GM18867 (cell line): ENCODE measurements at regions not wholly inside any gene's neighbourhood (a gene's known extent, or its start where the extent isn't known, plus 50 kb on each side); places are given as distances from the start of the nearest gene placed in this dataset.

Source experiments
- ATAC-seq: cut with Tn5 transposase; IDR thresholded peaks from one replicate; pipeline ENCODE4 v1.9.1; 2021; ENCODE audit warnings: mild to moderate bottlenecking, moderate library complexity; ENCODE audit not compliant: unreplicated experiment

GRCh38 chr1:115495111-115495510 is 146.7 kb upstream of the VANGL1 start:
- no peak for ATAC-seq

DNA sequence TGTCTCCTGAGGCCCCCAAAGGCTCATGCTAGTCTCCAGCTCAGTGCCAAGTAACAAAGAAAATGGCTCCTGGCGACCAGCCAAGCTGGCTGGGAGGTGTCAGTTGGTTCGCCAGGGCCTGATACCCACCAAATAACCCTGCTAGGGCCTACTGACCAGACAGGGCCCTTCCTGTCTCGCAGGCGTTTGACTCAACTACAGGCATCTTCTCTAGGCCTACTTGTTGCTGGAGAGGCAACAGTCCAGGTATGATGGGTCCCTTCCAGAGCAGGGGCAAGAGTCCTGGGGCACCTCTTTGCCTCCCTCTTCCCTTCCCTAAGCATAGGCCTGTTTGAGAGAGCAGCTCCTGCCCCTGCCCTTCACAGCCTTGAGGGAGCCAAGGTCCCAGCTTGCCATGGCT is 147.9 kb upstream of the VANGL1 start:
- no peak for ATAC-seq

DNA sequence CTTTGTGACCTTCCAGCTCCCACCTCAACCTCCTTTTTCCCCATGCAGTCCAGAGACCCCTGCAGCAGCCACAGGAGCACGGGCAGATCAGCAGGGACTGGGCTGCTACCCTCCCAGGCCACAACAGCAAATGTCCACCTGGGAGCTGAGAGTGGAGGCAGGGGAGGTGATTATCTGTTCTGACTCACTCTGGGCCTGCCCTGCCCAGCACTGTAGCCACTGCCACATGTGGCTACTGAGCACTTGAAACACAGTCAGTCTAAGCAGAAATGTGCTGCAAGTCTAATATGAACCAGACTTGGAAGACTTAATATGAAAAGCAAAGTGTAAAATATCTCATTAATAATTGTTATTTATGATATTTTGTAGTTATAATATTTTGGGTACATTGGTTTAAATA is 148.9 kb upstream of the VANGL1 start:
- no peak for ATAC-seq

DNA sequence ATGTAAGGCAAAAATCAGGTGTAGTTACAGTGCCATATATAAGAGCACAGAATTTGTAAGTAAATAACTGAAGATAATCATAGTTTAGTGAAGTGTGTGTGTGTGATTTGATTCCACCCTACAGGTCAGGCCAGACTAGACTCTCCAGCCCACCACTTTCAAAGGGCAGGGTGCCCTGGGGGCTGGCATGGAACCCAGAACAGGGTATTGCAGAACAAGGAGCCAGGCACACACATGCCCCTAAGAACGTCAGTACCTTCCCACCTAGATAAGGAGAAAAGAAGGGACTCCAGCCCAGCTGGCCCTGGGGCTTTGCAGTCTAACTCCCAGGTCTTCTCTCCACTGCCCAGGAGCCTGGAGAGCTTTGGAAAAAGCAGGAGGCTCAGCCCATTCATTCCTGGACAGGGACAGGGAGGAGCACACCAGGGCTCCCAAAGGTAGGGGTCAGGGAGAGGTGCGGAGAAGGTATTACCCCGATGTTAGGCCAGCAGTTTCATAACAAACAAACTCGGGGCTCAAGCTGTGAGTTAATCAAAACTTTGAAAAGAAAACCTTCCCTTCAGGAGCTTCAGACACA is 149.7 kb upstream of the VANGL1 start:
- ATAC-seq = no peak

GRCh38 chr1:115491298-115492018 is 150.3 kb upstream of the VANGL1 start:
- ATAC-seq = no peak

GRCh38 chr1:115479055-115479482 is 141.0 kb upstream of the NGF start:
- ATAC-seq = no peak

DNA sequence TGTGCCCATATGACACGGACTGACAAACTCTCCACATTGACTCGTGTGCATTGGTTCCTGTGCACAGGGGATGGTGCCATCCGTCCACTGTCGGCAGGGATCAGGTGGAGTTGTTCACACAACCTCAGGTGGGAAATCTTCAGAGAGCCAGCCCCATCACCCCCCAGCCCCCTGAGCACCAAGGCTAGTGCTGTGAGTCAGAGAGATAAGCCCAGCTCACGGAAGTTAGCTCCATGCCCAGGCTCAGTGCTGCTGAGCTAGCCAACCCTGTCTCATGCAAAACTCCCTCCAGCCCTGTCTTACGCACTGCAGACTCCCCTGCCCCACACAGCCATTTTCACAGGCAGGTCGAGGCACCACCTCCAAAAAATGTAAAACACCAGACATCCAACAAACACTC is 139.0 kb upstream of the NGF start:
- no peak for ATAC-seq

DNA sequence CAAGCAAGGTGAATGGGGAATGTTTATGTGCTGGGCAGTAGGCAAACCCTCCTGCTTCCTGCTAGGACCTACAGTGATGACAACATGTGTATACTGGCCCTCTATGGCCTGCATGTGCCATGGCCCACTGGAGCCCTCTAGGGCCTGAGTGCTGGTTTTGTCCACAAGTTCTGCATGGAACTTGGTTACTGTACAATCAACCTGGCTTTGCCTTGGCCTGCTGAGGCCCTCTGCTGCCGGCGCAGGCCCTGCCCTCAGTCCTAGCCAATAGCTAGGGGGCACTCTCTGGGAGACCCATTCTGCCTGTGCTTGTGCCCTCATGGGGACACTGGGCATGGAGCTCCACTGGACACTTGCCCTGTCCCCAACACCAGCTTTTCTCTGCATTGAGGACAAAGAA is 138.6 kb upstream of the NGF start:
- ATAC-seq = no peak

DNA sequence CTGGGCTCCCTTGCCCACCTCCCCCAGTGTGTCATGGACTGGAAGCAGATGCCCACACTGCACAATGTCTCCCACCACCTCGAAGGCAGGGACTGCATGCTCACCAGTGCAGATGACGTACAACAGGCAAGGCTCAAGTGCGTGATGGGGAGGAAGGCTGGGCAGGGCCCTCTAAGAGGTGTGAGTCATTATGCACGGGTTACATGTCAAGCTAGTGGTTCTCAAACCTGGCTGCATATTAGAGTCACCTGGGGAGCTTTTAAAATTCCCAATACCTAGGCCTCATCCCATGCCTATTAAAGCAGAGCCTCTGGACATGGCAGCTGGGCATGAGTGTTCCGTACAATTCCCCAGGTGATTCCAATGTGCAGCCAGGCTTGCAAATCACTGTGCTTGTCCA is 137.9 kb upstream of the NGF start:
- no peak for ATAC-seq

DNA sequence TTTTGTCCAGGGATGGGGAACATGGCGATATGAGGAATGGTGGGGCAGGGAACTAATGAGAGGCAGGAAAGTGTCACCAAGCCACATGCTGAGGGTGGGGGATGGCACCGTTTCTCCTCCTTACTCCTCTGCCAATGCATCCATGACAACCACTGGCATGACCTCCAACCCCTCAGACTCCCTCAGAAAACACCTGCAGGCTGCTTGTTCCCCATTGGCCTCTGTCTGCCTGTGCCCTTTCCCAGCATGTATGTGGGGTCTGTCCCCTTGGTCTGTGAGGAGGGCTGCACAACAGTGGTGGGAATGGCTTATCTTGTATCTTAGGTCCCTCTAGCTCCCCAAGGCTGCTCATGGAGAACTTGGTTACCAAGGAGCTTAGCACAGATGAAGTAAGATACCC is 137.2 kb upstream of the NGF start:
- no peak for ATAC-seq

DNA sequence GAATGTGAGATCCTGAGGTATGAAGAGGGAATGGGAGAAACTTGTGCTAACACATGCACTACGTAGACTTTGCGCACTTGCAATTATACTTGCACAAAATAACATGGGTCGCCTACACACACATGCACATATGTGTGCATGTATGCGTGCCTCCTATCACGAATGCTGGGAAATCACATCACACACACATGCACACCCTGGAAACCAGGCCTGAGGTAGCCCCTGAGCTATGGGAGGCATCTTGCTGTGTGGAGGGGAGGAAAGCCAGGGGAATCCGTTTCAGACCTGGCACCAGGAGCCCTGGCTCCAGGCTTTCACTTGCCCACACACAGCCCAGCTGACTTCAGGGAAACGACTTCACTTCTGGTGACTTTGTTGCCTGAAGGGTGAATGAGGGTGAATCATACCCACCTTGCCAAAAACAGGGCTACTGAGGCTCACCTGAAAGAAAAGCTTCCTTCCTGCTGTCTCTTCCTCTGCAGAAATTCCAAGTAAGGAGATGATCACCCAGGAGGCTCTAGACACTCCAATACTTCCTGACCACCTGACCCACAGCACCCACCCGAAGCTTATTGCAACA is 136.0 kb upstream of the NGF start:
- no peak for ATAC-seq

DNA sequence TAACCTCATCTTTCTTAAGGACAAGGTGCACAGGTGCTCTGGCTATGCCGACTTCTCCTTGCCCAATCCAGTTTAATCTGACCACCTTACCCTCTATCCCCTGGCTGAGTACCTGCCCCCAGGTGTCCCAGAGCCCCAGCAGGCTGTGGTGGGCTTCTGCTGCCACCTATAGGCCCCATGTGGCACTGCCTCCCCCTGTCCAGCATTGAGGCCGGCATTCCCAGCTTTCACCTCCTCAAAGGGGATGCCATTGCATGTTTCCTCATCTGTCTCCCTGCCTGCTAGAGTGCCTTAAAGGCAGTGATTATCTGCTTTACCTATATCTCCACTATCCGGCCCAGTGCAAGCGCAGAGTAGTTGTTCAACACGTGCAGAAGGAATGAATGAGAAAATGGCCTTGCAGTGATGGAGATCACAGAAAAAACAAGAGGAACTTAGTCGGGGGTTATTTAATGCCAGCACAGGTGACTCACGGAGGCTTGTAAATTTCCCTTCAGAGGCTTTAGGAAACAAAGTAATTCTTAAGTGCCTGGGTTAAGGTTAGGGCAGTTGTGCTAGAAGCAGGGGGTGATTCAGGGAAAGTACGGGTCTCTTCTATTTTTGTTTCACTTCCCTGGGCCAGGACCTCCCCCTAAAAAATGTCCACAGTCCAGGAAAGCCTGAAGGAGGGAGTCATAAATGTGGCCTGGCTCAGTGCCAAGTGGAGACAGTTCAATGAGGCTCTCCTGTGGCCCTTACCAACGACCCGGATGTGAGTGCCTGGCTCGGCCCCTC is 131.8 kb upstream of the NGF start:
- ATAC-seq = peak; percentile 76

- ATAC-seq = no peak
Observed at GRCh38 chr1:115467790-115468189, 129.7 kb upstream of the NGF start.

DNA sequence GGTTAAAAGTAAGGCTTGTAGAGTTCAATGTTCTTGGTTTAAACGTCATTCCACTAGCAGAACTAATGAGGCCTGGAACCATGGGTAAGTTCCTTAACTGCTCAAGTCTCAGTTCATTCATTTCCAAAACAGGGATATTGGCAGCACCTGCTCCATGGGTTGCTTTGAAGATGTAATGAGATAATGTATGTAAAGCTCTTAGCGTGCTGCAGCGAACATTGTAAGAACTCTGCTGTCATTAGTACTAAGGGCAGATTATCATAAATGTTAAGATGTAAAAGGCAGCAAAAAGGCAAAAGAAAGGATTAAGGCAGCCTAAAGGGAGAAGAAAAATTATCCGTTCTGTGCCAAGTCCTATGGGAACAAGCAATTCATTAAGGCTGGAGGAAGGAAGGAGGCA is 129.1 kb upstream of the NGF start:
- no peak for ATAC-seq

- no peak for ATAC-seq
Observed at GRCh38 chr1:115466433-115466832, 128.4 kb upstream of the NGF start.

- ATAC-seq = no peak
Observed at GRCh38 chr1:115465802-115466363, 127.8 kb upstream of the NGF start.

DNA sequence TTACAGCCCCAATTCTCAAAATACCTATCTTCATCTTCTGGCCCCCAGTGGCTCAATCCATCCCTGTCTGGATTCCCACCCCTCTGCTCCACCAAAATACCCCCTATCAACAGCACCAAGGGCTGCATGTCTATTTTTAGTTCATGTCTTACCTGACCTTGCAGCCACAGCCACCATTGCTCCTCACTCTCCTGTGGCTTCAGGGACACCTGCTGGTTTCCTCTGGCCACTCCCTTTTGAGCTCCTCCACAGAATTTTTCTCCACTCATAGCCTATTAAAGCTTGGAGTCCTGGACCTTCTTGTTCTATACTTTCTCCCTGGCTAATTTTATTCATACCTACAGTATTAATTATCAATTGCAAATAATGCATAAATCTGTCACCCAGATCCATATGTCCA is 125.3 kb upstream of the NGF start:
- ATAC-seq = no peak

DNA sequence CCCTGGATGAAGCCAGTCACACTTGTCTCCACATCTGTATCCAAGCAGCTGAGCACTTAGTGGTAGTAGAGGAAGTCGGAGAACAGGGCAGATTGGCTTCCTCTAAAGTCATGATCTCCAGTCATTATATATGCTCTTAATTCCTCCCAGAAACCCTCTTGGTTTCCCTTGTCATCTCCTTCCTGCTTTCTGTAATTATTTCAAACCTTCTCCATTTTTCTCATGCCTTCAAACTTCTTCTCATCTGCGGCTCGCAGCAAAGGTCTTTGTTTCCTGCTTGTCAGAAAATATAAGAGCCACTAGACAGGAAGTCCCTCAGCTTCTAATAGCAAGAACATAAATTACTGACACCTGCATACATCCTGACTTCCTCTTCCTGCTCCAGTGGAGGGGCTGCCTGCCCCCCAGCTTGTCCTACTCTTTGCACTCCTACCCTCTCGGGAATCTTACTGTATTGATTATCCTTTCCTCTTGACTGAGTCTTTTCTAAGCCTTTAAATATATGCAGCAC is 124.6 kb upstream of the NGF start:
- ATAC-seq = no peak

- no peak for ATAC-seq
Observed at GRCh38 chr1:115461526-115461925, 123.5 kb upstream of the NGF start.

DNA sequence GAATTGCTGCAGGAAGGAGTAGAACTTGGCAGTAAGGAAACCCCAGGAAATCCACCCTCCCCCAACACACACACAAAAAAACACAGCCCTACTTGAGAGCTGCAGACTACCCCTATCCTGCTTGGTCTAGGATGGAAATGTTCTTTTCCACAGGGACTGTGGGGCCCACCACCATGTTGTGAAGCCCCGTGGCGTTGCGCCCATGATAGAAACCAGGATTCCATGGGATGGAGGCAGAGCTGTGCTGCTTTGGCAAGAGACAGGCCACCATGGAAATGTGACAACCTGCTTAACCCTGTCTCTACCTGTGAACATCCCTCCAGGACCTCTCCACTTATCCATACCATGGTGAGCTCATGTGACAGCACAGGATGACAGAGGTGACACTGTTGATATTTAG is 121.1 kb upstream of the NGF start:
- no peak for ATAC-seq

GRCh38 chr1:115458426-115459114 is 120.5 kb upstream of the NGF start:
- no peak for ATAC-seq
